Effector memory CD4-positive, alpha-beta T cell (primary cell): ENCODE measurements at regions not wholly inside any gene's neighbourhood (a gene's known extent, or its start where the extent isn't known, plus 50 kb on each side); places are given as distances from the start of the nearest gene placed in this dataset.

ENCODE experiments used
- DNase-seq, 3 donors: peaks; one replicate each; pipeline ENCODE4 v3.0.0-alpha.2; 2020
- H3K27ac ChIP-seq: 2 replicates; pipeline ENCODE4 v1.7.0; 2013; ENCODE audit warnings: mild to moderate bottlenecking, low read length, moderate library complexity; ENCODE audit not compliant: insufficient read depth, poor library complexity, severe bottlenecking
- H3K27me3 ChIP-seq: replicated peaks from 2 replicates; pipeline ENCODE4 v1.7.0; 2013; ENCODE audit warnings: mild to moderate bottlenecking, low read length; ENCODE audit not compliant: insufficient read depth, control insufficient read depth, poor library complexity, severe bottlenecking
- H3K36me3 ChIP-seq: 2 replicates; pipeline ENCODE4 v1.7.0; 2013; ENCODE audit warnings: mild to moderate bottlenecking, low read length, moderate library complexity; ENCODE audit not compliant: control insufficient read depth, insufficient read depth
- H3K4me1 ChIP-seq: 2 replicates; pipeline ENCODE4 v1.7.0; 2013; ENCODE audit warnings: low read length, mild to moderate bottlenecking; ENCODE audit not compliant: control insufficient read depth, insufficient read depth, poor library complexity, severe bottlenecking
- H3K4me3 ChIP-seq: 2 replicates; pipeline ENCODE4 v1.7.0; 2013; ENCODE audit warnings: low read length, low read depth, mild to moderate bottlenecking; ENCODE audit not compliant: insufficient read depth, poor library complexity, severe bottlenecking
- H3K9me3 ChIP-seq: 2 replicates; pipeline ENCODE4 v1.7.0; 2013; ENCODE audit warnings: mild to moderate bottlenecking, low read length, moderate library complexity; ENCODE audit not compliant: control insufficient read depth

DNA sequence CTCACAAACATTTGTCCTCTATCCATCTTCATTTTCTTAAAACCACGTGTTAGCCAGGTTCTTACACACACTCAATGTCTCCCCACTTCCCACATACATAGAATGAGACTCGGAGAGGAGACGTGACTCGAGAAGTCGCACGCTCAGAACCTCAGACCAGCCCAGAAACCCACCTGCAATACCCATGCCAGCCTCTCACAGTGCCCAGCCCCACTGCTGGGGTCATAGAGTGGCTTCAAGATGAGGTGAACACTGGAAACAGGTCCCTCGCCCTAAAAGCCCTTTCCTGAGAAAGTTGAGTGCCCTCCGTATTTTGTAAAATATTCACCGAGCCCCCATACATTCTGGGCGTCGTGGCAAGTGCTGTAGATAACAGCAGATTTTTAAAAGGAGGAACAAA is 487.4 kb downstream of the EIPR1 start:
- H3K4me3 ChIP-seq: no peak overlapping the region
- DNase-seq: no peak
- no peaks in the 10 kb centered on the region for H3K4me1 ChIP-seq
- H3K9me3 ChIP-seq: no peaks in the 10 kb centered on the region
- H3K27me3 ChIP-seq: no peaks in the 10 kb centered on the region
- no peaks in the 10 kb centered on the region for H3K36me3 ChIP-seq
- no peak overlapping the region for H3K27ac ChIP-seq

DNA sequence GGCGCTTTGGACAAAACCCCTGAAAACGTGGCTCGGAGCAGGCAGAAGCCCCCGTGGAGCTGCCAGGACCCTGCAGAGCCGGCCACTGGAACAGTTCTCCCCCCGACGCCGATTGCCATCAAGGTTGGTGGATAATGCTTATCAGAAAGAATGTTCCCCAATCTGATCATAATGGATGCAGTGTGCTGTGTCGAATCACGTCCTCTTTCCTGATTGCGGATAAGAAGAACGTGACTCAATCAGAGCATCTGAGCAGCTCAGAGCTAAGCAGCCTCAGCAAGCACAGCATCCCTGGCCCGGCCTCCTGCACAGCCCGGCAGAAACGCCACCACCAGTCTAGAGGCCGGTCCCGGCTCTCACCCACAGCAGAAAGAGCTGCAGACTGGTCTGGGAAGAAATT is 488.0 kb downstream of the EIPR1 start:
- Histone ChIP-seq H3K27ac (no peak overlapping the region), H3K4me1 (no peaks in the 10 kb centered on the region), H3K4me3 (no peak overlapping the region), H3K36me3 (no peaks in the 10 kb centered on the region), H3K9me3 (no peaks in the 10 kb centered on the region), H3K27me3 (no peaks in the 10 kb centered on the region)
- no peak for DNase-seq

DNA sequence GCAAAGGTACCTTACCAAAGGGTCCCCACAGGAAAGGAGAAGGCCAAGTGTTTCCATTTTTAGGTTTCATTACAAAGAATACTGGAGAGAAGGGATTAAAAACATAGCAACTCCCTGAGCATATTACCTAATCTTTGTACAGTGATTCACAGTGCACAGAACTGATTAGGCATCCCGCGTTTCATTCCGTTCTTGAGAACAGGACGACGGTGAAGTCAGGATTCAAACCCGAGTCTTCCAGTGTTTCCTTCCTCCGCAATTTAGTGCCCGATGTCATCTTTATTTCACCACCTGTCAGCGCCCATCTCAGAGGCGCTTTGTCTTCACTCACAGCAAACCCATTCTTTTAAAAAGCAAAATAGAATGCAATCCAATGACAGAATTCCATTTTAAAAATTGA is 488.5 kb downstream of the EIPR1 start:
- Histone ChIP-seq H3K4me1 (no peaks in the 10 kb centered on the region), H3K27me3 (no peaks in the 10 kb centered on the region), H3K4me3 (no peak overlapping the region), H3K9me3 (no peaks in the 10 kb centered on the region), H3K36me3 (no peaks in the 10 kb centered on the region), H3K27ac (no peak overlapping the region)
- DNase-seq: no peak

DNA sequence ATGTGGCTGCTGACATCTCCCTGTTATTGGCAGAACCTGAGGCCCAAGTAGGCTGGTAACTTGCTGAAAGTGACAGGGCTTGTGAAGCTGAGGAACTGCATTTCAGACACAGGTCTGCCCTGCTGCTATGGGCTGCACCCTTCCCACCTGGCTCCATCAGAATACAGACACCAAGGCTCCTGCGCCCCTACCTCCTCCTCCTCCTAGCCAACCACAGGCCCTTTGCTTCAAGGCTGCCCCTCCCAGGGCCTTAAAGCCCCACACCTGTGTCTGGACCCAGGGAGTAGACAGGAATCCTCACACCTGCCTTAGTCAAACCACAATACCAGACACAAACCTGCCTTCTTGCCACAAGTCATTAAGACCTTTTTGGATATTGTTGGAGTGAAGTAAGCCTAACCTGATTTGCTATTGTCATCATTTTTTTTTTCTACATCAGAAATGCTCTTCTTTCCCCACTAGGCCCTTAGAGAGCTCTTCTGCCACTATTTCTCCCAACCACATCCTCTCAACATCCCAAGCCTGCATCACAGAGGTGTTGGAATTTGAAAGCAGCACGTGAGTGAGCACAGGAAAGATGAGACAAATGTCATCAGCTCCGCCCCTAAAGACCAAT is 489.7 kb downstream of the EIPR1 start:
- H3K36me3 ChIP-seq: no peaks in the 10 kb centered on the region
- DNase-seq: no peak

DNA sequence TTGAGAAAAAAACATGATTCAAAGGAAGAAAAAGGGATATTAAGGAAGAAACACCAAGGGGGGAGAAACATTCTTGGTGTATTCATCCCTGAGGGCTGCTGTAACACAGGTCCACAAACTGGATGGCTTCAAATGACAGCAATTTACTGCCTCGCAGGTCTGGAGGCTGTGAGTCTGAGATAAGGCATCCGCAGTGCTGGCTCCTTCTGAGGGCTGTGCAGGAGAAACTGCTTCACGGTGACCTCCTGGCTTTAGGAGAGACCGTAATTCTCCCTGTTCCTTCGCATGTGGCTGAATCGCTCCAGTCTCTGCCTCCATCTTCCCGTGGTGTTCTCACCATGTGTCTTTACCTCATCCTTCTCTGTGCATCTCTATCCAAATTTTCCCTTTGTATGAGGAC is 490.7 kb downstream of the EIPR1 start:
- Histone ChIP-seq H3K27ac (no peak overlapping the region), H3K4me3 (no peak overlapping the region), H3K9me3 (no peaks in the 10 kb centered on the region), H3K4me1 (no peaks in the 10 kb centered on the region), H3K27me3 (no peaks in the 10 kb centered on the region), H3K36me3 (no peaks in the 10 kb centered on the region)
- no peak for DNase-seq

More for the DNA sequence above, 489.7 kb downstream of the EIPR1 start:
- no peaks in the 10 kb centered on the region for H3K9me3 ChIP-seq
- H3K4me3 ChIP-seq: no peak overlapping the region
- H3K27me3 ChIP-seq: no peaks in the 10 kb centered on the region
- H3K4me1 ChIP-seq: no peaks in the 10 kb centered on the region
- no peak overlapping the region for H3K27ac ChIP-seq

DNA sequence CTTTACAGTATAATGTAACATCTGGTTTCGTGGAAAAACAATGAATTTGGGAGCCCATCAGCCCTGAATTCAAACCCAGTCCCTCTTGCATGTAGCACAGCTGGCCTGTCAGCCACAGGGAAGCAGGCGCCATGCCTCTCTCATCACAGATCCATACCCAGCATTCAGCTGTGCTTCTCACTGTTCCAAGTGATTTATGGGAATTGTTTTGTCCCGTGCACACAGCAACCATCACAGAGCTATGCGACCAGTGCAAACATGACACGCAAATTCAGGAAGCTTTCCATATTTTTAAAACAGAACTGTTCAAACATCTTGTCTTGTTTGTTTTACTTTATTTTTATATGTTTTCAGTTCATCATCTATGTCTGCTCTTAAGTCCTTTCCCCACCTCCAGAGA is 496.1 kb downstream of the EIPR1 start:
- no peaks in the 10 kb centered on the region for H3K27me3 ChIP-seq
- H3K27ac ChIP-seq: no peak overlapping the region
- DNase-seq: no peak
- H3K9me3 ChIP-seq: no peaks in the 10 kb centered on the region
- H3K4me1 ChIP-seq: no peaks in the 10 kb centered on the region
- H3K36me3 ChIP-seq: no peaks in the 10 kb centered on the region
- no peak overlapping the region for H3K4me3 ChIP-seq

DNA sequence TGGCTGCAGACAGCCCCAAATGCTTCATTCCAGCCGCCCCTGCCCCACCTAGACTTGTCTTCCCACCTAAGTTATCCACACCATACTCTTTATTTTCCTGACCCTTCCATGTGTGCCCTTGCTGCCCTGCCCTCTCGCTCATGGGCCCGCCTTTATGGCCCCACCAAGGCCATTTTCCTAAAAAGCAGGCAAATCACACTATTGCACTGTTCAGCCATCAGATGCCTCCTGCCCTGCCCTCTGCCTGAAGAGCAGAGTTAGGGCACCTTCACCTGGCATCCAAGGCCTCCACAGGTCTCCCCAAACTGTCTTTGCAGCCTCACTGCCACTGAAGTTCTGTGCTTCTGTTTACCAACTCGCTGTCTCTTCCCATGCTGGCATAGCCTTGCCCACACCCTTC is 496.7 kb downstream of the EIPR1 start:
- no peaks in the 10 kb centered on the region for H3K4me1 ChIP-seq
- no peak for DNase-seq
- no peaks in the 10 kb centered on the region for H3K27me3 ChIP-seq
- no peaks in the 10 kb centered on the region for H3K9me3 ChIP-seq
- no peak overlapping the region for H3K27ac ChIP-seq
- H3K4me3 ChIP-seq: no peak overlapping the region
- H3K36me3 ChIP-seq: no peaks in the 10 kb centered on the region

DNA sequence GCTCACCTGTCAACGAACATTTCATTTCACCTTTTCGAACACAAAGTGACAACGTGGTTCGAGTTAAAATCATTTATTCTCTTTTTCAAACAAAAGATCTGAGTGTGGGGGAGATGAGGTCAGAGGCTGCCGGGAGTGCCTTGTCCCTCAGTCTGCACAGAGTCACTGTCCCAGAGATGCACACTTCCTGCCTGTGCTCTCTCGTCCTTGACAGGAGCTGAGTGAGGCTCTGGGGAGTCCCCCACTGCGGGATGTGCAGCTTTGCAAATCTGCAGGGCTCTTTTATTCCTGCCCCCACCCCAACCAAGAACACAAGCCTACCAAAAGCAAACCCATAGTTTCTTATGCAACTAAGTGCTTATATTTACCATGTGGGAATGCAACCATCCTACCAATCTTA is 497.8 kb downstream of the EIPR1 start:
- DNase-seq: no peak
- Histone ChIP-seq H3K4me1 (no peaks in the 10 kb centered on the region), H3K4me3 (no peak overlapping the region), H3K9me3 (no peaks in the 10 kb centered on the region), H3K27ac (no peak overlapping the region), H3K36me3 (no peaks in the 10 kb centered on the region), H3K27me3 (no peaks in the 10 kb centered on the region)

DNA sequence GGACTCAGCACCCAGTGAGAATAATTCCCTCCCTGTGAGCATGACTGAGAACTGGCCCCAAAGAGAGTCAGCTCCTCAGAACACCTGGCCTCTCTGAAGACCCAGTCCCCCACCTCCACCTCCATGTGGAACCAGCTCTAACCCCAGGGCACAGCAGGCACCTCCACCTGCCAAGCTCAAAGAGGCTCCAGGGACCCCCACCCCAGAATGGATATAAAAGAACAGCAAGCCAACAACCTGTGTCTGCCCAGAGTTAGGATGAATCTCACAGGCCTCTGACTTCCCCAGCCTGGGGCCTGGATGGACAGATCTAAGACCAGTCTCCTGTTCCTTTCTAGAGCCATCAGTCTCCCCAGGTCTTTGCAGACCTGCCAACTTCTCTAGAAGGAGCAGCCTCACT is 498.5 kb downstream of the EIPR1 start:
- no peaks in the 10 kb centered on the region for H3K36me3 ChIP-seq
- H3K9me3 ChIP-seq: no peaks in the 10 kb centered on the region
- no peak overlapping the region for H3K4me3 ChIP-seq
- DNase-seq: no peak
- no peak overlapping the region for H3K27ac ChIP-seq
- no peaks in the 10 kb centered on the region for H3K27me3 ChIP-seq
- H3K4me1 ChIP-seq: no peaks in the 10 kb centered on the region

DNA sequence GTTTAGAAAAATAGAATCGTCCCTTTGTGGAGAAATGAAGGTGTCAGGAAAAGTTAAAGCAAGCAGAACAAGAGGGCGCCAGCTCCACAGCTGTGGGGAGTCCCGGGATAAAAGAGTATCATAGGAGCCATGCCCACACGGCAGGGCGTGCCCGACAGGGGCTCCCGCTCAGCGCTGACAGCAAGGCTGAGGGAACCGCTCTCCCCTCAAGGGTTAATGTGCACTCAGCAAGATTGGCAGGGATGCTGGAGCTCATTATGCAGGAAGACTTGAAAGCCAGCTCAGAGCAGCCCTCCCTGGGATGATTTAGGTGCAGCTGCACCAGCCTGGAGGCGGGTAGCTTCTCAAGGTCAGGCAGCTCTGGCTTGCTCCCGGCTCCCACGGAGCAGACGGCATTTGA is 500.2 kb downstream of the EIPR1 start:
- H3K4me1 ChIP-seq: no peaks in the 10 kb centered on the region
- H3K9me3 ChIP-seq: no peaks in the 10 kb centered on the region
- no peak overlapping the region for H3K27ac ChIP-seq
- no peak overlapping the region for H3K4me3 ChIP-seq
- no peak for DNase-seq
- no peaks in the 10 kb centered on the region for H3K36me3 ChIP-seq
- H3K27me3 ChIP-seq: no peaks in the 10 kb centered on the region
